Endothelial cell of umbilical vein (primary cell): ENCODE measurements at regions not wholly inside any gene's neighbourhood (a gene's known extent, or its start where the extent isn't known, plus 50 kb on each side); places are given as distances from the start of the nearest gene placed in this dataset.

Source experiments
- BruUV-seq: library from RNA; stranded (reverse); fragments of 400-500 nt; replicated peaks from 2 replicates; lab custom pipeline; 2021; lab: Mats Ljungman, UMichigan
- CTCF ChIA-PET: fragments of 300-600, 350-600 bp; sonication (Branson Sonifier 250); formaldehyde crosslinking; loops from one replicate; lab custom pipeline; 2021; ENCODE audit warnings: antibody characterized with exemption, inconsistent platforms; lab: Charles Lee
- POLR2A ChIA-PET: fragments of 300-600, 350-600 bp; sonication (Branson Sonifier 250); formaldehyde crosslinking; loops from one replicate; lab custom pipeline; 2021; ENCODE audit warnings: antibody characterized with exemption, inconsistent platforms; lab: Charles Lee
- DNase-seq: peaks from one replicate; pipeline ENCODE4 v3.0.0-alpha.2; 2011; ENCODE audit warnings: low read depth, low spot score
- FAIRE-seq: peaks from 2 replicates; lab custom pipeline; 2011; peaks lifted over from hg19 to GRCh38; lab: Jason Lieb, UNC
- H2AFZ ChIP-seq: 2 replicates; pipeline ENCODE4 v1.6.0; 2012; ENCODE audit warnings: low read depth, low read length, control low read depth, inconsistent platforms
- H3K27ac ChIP-seq: 2 replicates; pipeline ENCODE4 v1.5.1; 2011; ENCODE audit warnings: low read depth, mild to moderate bottlenecking, control low read depth, low read length, moderate library complexity; ENCODE audit not compliant: insufficient read depth
- H3K27me3 ChIP-seq, 2 experiments: 2 replicates each; pipeline versions ENCODE4 v1.6.0 to v1.6.1; 2011; ENCODE audit warnings: low read length in 2 of 2, mixed read lengths in 1 of 2; ENCODE audit not compliant: control insufficient read depth in 2 of 2, insufficient read depth in 2 of 2
- H3K36me3 ChIP-seq, 2 experiments: 2 replicates in 1 of 2; 3 replicates in 1 of 2; pipeline ENCODE4 v1.5.1; 2011; ENCODE audit warnings: low read length in 2 of 2, mild to moderate bottlenecking in 1 of 2, moderate library complexity in 1 of 2; ENCODE audit not compliant: control insufficient read depth in 2 of 2, insufficient read depth in 2 of 2; ENCODE audit errors: extremely low read depth in 1 of 2
- H3K4me1 ChIP-seq: 3 replicates; pipeline ENCODE4 v1.5.1; 2011; ENCODE audit warnings: mild to moderate bottlenecking, low read length; ENCODE audit not compliant: control insufficient read depth, insufficient read depth; ENCODE audit errors: extremely low read depth
- H3K4me2 ChIP-seq: 2 replicates; pipeline ENCODE4 v1.6.1; 2011; ENCODE audit warnings: low read length, control low read depth, mixed read lengths; ENCODE audit not compliant: insufficient read depth
- H3K4me3 ChIP-seq, 3 experiments: fragments of 200-600 bp in 1 of 3; sonication (generic), shearing (Covaris generic) in 1 of 3; replicated peaks in 1 of 3; 2 replicates each; pipeline ENCODE4 v1.5.1; 2011 to 2016; ENCODE audit warnings: control low read depth in 3 of 3, low read length in 3 of 3, mild to moderate bottlenecking in 2 of 3, inconsistent platforms in 1 of 3, low read depth in 1 of 3, moderate library complexity in 1 of 3; ENCODE audit not compliant: insufficient read depth in 1 of 3
- H3K79me2 ChIP-seq: 2 replicates; pipeline ENCODE4 v1.6.0; 2012; ENCODE audit warnings: low read length, inconsistent platforms; ENCODE audit not compliant: control insufficient read depth, insufficient read depth
- H3K9ac ChIP-seq: replicated peaks from 2 replicates; pipeline ENCODE3; 2011; ENCODE audit warnings: low read length, control low read depth; ENCODE audit not compliant: insufficient read depth; ENCODE audit errors: extremely low read depth
- H3K9me1 ChIP-seq: replicated peaks from 3 replicates; pipeline ENCODE4 v1.6.0; 2011; ENCODE audit warnings: mild to moderate bottlenecking, low read length; ENCODE audit not compliant: control insufficient read depth, insufficient read depth; ENCODE audit errors: extremely low read depth
- H3K9me3 ChIP-seq: replicated peaks from 2 replicates; pipeline ENCODE4 v1.5.1; 2012; ENCODE audit warnings: low read length, inconsistent platforms; ENCODE audit not compliant: control insufficient read depth, insufficient read depth
- H4K20me1 ChIP-seq: replicated peaks from 2 replicates; pipeline ENCODE3; 2011; ENCODE audit warnings: mild to moderate bottlenecking, low read length; ENCODE audit not compliant: control insufficient read depth, insufficient read depth; ENCODE audit errors: extremely low read depth
- EZH2 ChIP-seq: IDR thresholded peaks from 2 replicates; pipeline ENCODE4 v1.6.1; 2012; ENCODE audit warnings: borderline replicate concordance, low read depth, mild to moderate bottlenecking, moderate library complexity, low read length, inconsistent platforms; ENCODE audit not compliant: severe bottlenecking
- FOS ChIP-seq: IDR thresholded peaks from 2 replicates; pipeline ENCODE4 v1.6.1; 2011; ENCODE audit warnings: mild to moderate bottlenecking, low read length, moderate library complexity, borderline replicate concordance; ENCODE audit not compliant: insufficient read depth
- GATA2 ChIP-seq: IDR thresholded peaks from 2 replicates; pipeline ENCODE4 v1.7.0; 2011; ENCODE audit warnings: low read depth, mild to moderate bottlenecking, moderate library complexity, mixed read lengths, low read length; ENCODE audit not compliant: insufficient read length, insufficient read depth
- JUN ChIP-seq: IDR thresholded peaks from 2 replicates; pipeline ENCODE4 v1.6.1; 2011; ENCODE audit warnings: borderline replicate concordance, low read depth; ENCODE audit not compliant: insufficient read length, insufficient read depth
- MAX ChIP-seq: IDR thresholded peaks from 2 replicates; pipeline ENCODE4 v1.6.1; 2011; ENCODE audit not compliant: insufficient read depth, insufficient read length
- MYC ChIP-seq: IDR thresholded peaks from one replicate; pipeline ENCODE4 v1.6.1; 2011; ENCODE audit warnings: mild to moderate bottlenecking, low read depth, low read length
- POLR2A ChIP-seq: IDR thresholded peaks from 2 replicates; pipeline ENCODE4 v1.6.1; 2012; ENCODE audit warnings: low read depth, mild to moderate bottlenecking, control low read depth, low read length
- POLR2AphosphoS5 ChIP-seq: IDR thresholded peaks from 2 replicates; pipeline ENCODE4 v1.6.1; 2012; ENCODE audit warnings: low read depth, mild to moderate bottlenecking, control low read depth, low read length, moderate library complexity; ENCODE audit not compliant: insufficient read depth
- dilution Hi-C: fragments of 300-500 bp; cut with MboI; formaldehyde crosslinking; loops from one replicate; pipeline ENCODE4 v1.15.0; 2019; ENCODE audit warnings: low sequenced_read_pairs; ENCODE audit not compliant: extremely low pct_ligation_motif_present
- intact Hi-C: fragments of 100-400 bp; cut with micrococcal nuclease; formaldehyde crosslinking; loops from one replicate; pipeline ENCODE4 v1.10.0; 2022
- TF ChIP-seq, protein P1 (sequence below), 2 donors: IDR thresholded peaks; 1 replicate in 1 of 2; 2 replicates in 1 of 2; pipeline ENCODE4 v1.5.1; 2011; ENCODE audit warnings: low read length in 2 of 2, mild to moderate bottlenecking in 2 of 2, moderate library complexity in 2 of 2, control low read depth in 1 of 2, inconsistent platforms in 1 of 2, low read depth in 1 of 2; ENCODE audit not compliant: insufficient read depth in 1 of 2; ENCODE audit errors: extremely low read depth in 1 of 2

- dilution Hi-C loops (no loop called here), intact Hi-C loops (no loop called here)
- TF ChIP-seq GATA2 (no peak), JUN (no peak), POLR2AphosphoS5 (no peak), FOS (no peak), MAX (no peak), POLR2A (no peak), EZH2 (no peak), MYC (no peak)
- TF ChIP-seq, protein P1, sequence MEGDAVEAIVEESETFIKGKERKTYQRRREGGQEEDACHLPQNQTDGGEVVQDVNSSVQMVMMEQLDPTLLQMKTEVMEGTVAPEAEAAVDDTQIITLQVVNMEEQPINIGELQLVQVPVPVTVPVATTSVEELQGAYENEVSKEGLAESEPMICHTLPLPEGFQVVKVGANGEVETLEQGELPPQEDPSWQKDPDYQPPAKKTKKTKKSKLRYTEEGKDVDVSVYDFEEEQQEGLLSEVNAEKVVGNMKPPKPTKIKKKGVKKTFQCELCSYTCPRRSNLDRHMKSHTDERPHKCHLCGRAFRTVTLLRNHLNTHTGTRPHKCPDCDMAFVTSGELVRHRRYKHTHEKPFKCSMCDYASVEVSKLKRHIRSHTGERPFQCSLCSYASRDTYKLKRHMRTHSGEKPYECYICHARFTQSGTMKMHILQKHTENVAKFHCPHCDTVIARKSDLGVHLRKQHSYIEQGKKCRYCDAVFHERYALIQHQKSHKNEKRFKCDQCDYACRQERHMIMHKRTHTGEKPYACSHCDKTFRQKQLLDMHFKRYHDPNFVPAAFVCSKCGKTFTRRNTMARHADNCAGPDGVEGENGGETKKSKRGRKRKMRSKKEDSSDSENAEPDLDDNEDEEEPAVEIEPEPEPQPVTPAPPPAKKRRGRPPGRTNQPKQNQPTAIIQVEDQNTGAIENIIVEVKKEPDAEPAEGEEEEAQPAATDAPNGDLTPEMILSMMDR (IDR thresholded peaks at IDR 0.05; ENCODE audit: extremely low read depth in 1 of 2, insufficient read depth in 1 of 2, low read depth in 1 of 2, low read length in 2 of 2) = no peak
- no peak overlapping the region for H3K4me3 ChIP-seq
- H3K4me2 ChIP-seq = no peak overlapping the region
- no peaks in the 10 kb centered on the region for H3K79me2 ChIP-seq
- no TSS peak for BruUV-seq
- H3K4me1 ChIP-seq = no peaks in the 10 kb centered on the region
- no peak for DNase-seq
- ChIA-PET POLR2A (no interaction called here), CTCF (no interaction called here)
- no peaks in the 10 kb centered on the region for H3K9me3 ChIP-seq
- H3K27ac ChIP-seq = no peak overlapping the region
- H3K27me3 ChIP-seq = no peaks in the 10 kb centered on the region
- H2AFZ ChIP-seq = no peak overlapping the region
- H3K9me1 ChIP-seq = no peaks in the 10 kb centered on the region
- no peaks in the 10 kb centered on the region for H3K36me3 ChIP-seq
- FAIRE-seq = no peak
- H4K20me1 ChIP-seq = no peaks in the 10 kb centered on the region
- H3K9ac ChIP-seq = no peak overlapping the region
These were observed 1950.4 kb downstream of the SUCLG1 start for GRCh38 chr2:82508702-82509101.
